ENCODE measurements at regions not wholly inside any gene's neighbourhood (a gene's known extent, or its start where the extent isn't known, plus 50 kb on each side); places are given as distances from the start of the nearest gene placed in this dataset.

DNA sequence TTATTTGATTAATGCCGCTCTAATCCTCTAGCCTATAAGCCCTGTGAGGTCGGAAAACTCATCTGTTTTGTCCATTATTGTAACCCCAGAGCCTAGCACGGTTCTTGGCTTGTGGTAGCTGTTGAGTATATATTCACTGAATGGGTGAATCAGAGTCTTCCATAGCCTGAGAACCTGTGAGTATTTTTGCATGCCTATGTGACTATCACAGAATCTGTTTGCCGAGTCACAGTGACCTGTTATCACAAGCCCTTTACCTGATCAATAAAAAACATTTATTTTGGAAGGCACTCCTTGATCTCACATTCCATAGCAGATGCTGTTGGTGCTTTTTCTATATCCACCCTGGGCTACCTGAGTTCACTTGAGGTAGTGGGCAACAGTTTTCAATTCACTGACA is 125.0 kb upstream of the STC2 start:
- TF ChIP-seq TAF1 (IDR thresholded peaks at IDR 0.05; ENCODE audit: low read depth) (no peak), YY1 (IDR thresholded peaks at IDR 0.05; ENCODE audit: low read depth) (no peak), CREB1 (IDR thresholded peaks at IDR 0.05; ENCODE audit: low read depth) (no peak), RAD21 (IDR thresholded peaks at IDR 0.05; ENCODE audit: low read depth) (no peak), FOXM1 (IDR thresholded peaks at IDR 0.05; ENCODE audit: borderline replicate concordance, low read depth) (no peak), CEBPB (IDR thresholded peaks at IDR 0.05) (no peak), ZBTB7A (IDR thresholded peaks at IDR 0.05; ENCODE audit: low read depth) (no peak), EGR1 (IDR thresholded peaks at IDR 0.05) (no peak), TEAD4 (IDR thresholded peaks at IDR 0.05) (no peak), NFIC (IDR thresholded peaks at IDR 0.05) (no peak), EP300 (IDR thresholded peaks at IDR 0.05; ENCODE audit: borderline replicate concordance) (no peak), TCF12 (IDR thresholded peaks at IDR 0.05; ENCODE audit: low read depth) (no peak)
- TF ChIP-seq, protein P1, sequence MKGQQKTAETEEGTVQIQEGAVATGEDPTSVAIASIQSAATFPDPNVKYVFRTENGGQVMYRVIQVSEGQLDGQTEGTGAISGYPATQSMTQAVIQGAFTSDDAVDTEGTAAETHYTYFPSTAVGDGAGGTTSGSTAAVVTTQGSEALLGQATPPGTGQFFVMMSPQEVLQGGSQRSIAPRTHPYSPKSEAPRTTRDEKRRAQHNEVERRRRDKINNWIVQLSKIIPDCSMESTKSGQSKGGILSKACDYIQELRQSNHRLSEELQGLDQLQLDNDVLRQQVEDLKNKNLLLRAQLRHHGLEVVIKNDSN (IDR thresholded peaks at IDR 0.05), result no peak
- TF ChIP-seq, protein P2, sequence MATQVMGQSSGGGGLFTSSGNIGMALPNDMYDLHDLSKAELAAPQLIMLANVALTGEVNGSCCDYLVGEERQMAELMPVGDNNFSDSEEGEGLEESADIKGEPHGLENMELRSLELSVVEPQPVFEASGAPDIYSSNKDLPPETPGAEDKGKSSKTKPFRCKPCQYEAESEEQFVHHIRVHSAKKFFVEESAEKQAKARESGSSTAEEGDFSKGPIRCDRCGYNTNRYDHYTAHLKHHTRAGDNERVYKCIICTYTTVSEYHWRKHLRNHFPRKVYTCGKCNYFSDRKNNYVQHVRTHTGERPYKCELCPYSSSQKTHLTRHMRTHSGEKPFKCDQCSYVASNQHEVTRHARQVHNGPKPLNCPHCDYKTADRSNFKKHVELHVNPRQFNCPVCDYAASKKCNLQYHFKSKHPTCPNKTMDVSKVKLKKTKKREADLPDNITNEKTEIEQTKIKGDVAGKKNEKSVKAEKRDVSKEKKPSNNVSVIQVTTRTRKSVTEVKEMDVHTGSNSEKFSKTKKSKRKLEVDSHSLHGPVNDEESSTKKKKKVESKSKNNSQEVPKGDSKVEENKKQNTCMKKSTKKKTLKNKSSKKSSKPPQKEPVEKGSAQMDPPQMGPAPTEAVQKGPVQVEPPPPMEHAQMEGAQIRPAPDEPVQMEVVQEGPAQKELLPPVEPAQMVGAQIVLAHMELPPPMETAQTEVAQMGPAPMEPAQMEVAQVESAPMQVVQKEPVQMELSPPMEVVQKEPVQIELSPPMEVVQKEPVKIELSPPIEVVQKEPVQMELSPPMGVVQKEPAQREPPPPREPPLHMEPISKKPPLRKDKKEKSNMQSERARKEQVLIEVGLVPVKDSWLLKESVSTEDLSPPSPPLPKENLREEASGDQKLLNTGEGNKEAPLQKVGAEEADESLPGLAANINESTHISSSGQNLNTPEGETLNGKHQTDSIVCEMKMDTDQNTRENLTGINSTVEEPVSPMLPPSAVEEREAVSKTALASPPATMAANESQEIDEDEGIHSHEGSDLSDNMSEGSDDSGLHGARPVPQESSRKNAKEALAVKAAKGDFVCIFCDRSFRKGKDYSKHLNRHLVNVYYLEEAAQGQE (IDR thresholded peaks at IDR 0.05; ENCODE audit: low read depth), result no peak
- TF ChIP-seq, protein P3, sequence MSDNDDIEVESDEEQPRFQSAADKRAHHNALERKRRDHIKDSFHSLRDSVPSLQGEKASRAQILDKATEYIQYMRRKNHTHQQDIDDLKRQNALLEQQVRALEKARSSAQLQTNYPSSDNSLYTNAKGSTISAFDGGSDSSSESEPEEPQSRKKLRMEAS (IDR thresholded peaks at IDR 0.05), result no peak

DNA sequence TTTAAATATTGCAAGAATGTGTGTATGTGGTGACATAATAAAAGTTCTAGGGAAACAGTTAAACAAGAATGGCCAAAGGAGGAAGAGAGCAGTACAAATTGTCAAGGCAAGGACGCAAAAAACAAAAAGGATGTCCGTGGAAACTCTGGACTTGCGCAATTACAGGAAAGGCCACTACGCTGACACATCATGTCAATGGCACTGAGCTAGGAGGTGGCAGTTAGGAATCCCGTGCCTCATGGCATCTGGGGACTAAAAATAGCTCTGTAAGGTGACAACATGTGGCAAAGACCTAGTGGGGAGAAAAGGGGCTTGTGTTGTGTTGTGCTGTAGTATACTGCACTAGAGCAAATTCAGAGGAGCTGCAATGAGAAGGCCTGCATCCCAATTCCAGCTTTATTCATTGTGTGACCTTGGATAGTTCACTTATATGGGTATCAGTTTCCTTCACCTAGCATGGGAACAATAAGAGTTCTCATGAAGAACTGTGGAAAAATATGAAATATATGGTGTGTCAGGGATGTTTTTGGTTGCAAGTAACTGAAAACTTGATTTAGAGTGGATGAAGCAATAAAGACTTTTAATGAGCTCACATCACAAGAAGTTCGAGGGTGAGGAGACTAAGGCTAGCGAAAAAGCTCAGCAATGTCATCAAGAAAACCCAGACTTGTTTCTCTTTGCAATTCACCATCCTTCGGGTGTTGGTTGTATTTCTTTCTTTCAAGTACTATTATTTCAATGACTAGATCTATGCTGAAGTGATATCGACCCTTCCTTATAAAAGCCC is 124.1 kb upstream of the STC2 start:
- TF ChIP-seq, protein P3 (IDR thresholded peaks at IDR 0.05), result no peak
- no peak for TF ChIP-seq CREB1 (IDR thresholded peaks at IDR 0.05; ENCODE audit: low read depth)
- peak; percentile 65 for TF ChIP-seq CEBPB (IDR thresholded peaks at IDR 0.05)

DNA sequence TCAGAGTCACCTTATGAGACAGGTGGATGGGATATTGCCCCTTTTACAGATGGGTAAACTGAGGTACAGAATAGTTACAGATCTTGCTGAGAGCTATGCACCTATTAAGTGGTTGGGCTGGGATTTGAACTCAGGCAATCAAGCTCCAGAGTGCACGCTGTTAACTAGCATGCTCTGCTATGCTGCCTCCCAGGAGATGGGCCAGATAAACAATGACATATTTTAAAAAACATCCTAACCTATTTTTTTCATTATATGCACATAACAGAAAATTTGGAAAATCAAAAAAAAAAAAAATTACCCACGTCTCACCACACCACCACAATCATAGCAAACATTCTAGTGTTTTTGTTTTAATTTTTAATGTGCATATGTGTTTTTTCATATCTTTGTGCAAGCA is 123.4 kb upstream of the STC2 start:
- no peak for TF ChIP-seq CREB1 (IDR thresholded peaks at IDR 0.05; ENCODE audit: low read depth)
- TF ChIP-seq CEBPB (IDR thresholded peaks at IDR 0.05), result no peak

DNA sequence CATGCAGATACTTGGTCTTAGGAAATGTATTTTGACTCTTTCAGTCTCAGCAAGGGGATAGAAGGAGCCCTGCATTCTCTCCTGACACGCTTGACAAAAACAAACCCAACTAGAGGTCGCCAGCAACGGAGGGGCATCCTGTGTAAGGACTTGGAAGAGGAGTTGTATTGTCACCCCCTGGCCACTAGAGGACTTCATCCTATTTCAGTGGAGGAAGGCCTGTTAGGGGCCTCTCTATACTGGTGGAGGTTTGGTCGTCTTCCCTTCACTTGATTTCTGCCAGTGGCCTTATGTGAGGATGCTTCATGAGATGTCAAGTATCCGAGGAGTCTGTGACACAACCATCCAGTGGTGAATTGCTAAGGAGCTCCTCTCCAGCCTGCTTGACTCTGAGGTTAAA is 122.8 kb upstream of the STC2 start:
- TF ChIP-seq RAD21 (IDR thresholded peaks at IDR 0.05; ENCODE audit: low read depth), result peak; percentile 55
- TF ChIP-seq, protein P2 (IDR thresholded peaks at IDR 0.05; ENCODE audit: low read depth), result no peak

DNA sequence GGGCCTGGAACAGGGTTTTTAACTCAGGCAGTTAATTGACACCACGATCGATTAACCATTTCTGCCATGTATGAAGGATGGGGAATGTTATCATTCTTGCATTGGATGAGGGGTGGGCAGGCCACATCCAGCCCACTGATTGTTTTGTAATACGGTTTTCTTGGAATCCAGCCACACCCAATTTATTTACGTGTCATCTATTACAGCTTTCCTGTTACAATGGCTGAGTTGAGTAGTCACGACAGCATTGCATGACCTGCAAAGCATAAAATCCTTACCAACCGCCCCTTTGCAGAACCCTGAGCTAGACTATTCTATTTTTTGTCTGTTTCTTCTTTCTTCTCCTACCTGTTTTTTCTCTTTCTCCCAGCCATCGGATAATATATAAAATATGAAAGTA is 122.0 kb upstream of the STC2 start:
- TF ChIP-seq TCF12 (IDR thresholded peaks at IDR 0.05; ENCODE audit: low read depth) (no peak), EGR1 (IDR thresholded peaks at IDR 0.05) (no peak), CEBPB (IDR thresholded peaks at IDR 0.05) (no peak)

DNA sequence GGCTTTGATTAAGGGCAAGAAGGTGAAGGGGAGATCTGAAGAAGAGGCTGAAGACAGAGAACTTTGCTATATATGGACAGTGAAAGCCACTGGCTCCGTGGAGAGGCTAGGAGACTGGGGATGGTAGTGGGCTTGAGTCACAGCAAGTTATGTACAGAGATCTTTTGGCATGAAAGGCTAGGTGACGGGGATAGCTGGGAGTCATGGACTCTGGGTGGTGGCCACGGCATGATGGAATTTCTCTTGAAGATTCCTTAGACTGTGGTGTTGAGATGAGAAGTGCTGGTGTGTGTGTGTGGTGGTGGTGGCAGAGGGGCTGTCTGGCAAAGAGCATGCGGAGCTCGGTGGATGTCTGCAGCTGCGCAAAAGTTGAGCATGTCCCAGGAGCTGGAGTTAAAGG is 120.6 kb upstream of the STC2 start:
- TF ChIP-seq CREB1 (IDR thresholded peaks at IDR 0.05; ENCODE audit: low read depth) (no peak), EP300 (IDR thresholded peaks at IDR 0.05; ENCODE audit: borderline replicate concordance) (no peak), YY1 (IDR thresholded peaks at IDR 0.05; ENCODE audit: low read depth) (no peak), NFIC (IDR thresholded peaks at IDR 0.05) (no peak), FOXM1 (IDR thresholded peaks at IDR 0.05; ENCODE audit: borderline replicate concordance, low read depth) (no peak), TAF1 (IDR thresholded peaks at IDR 0.05; ENCODE audit: low read depth) (no peak), CEBPB (IDR thresholded peaks at IDR 0.05) (no peak), TCF12 (IDR thresholded peaks at IDR 0.05; ENCODE audit: low read depth) (no peak), ZBTB7A (IDR thresholded peaks at IDR 0.05; ENCODE audit: low read depth) (no peak), EGR1 (IDR thresholded peaks at IDR 0.05) (no peak), TEAD4 (IDR thresholded peaks at IDR 0.05) (no peak), RAD21 (IDR thresholded peaks at IDR 0.05; ENCODE audit: low read depth) (no peak)
- TF ChIP-seq, protein P1 (IDR thresholded peaks at IDR 0.05), result no peak
- TF ChIP-seq, protein P2 (IDR thresholded peaks at IDR 0.05; ENCODE audit: low read depth), result no peak
- TF ChIP-seq, protein P3 (IDR thresholded peaks at IDR 0.05), result no peak
